Muscle layer of colon (tissue), 2 donors: ENCODE measurements at regions not wholly inside any gene's neighbourhood (a gene's known extent, or its start where the extent isn't known, plus 50 kb on each side); places are given as distances from the start of the nearest gene placed in this dataset.

Experiments
- H3K27ac ChIP-seq: one replicate; pipeline ENCODE4 v1.7.0; 2013; ENCODE audit warnings: low read depth, mild to moderate bottlenecking, low read length, moderate library complexity
- H3K27me3 ChIP-seq, 2 donors: one replicate each; pipeline ENCODE4 v1.7.0; 2013; ENCODE audit warnings: low read length in 2 of 2, mild to moderate bottlenecking in 2 of 2; ENCODE audit not compliant: insufficient read depth in 2 of 2, control insufficient read depth in 1 of 2
- H3K36me3 ChIP-seq: one replicate; pipeline ENCODE4 v1.7.0; 2013; ENCODE audit warnings: mild to moderate bottlenecking, low read length; ENCODE audit not compliant: insufficient read depth
- H3K4me1 ChIP-seq: one replicate; pipeline ENCODE4 v1.7.0; 2013; ENCODE audit warnings: mild to moderate bottlenecking, low read length; ENCODE audit not compliant: insufficient read depth
- H3K4me3 ChIP-seq, 2 donors: one replicate each; pipeline ENCODE4 v1.7.0; 2013; ENCODE audit warnings: low read length in 2 of 2, low read depth in 1 of 2, mild to moderate bottlenecking in 1 of 2, moderate library complexity in 1 of 2
- H3K9ac ChIP-seq: one replicate; pipeline ENCODE4 v1.7.0; 2013; ENCODE audit warnings: low read length
- H3K9me3 ChIP-seq: one replicate; pipeline ENCODE4 v1.7.0; 2013; ENCODE audit warnings: mild to moderate bottlenecking, low read length
- donor health status: abdominal sarcoma.
- donor health status: Adenocarcinoma of cecum.

DNA sequence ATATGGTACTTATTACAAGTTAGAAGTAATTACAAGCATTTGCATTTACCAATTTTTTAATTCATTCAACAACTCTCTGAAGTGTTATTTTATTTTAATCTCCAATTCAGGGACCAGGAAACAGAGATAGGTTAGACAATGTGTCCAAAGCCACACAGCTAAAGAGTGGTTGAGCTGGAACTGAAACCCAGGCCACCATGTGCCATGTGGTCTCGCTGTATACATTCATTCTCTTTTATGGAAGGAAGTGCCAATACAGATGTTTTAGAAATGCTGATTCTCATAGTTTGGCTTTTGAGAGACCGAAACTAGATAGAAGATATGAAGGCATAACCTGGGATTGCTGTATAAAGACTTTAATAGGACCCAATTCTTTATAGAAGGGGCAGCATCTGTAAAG, 684.6 kb upstream of the ID2 start:
- no peaks in the 10 kb centered on the region for H3K9me3 ChIP-seq
- peaks cover 15% of the 10 kb centered on the region for H3K4me1 ChIP-seq
- H3K4me3 ChIP-seq, result no peak overlapping the region
- no peaks in the 10 kb centered on the region for H3K27me3 ChIP-seq
- H3K9ac ChIP-seq, result no peak overlapping the region
- no peaks in the 10 kb centered on the region for H3K36me3 ChIP-seq
- no peak overlapping the region for H3K27ac ChIP-seq

DNA sequence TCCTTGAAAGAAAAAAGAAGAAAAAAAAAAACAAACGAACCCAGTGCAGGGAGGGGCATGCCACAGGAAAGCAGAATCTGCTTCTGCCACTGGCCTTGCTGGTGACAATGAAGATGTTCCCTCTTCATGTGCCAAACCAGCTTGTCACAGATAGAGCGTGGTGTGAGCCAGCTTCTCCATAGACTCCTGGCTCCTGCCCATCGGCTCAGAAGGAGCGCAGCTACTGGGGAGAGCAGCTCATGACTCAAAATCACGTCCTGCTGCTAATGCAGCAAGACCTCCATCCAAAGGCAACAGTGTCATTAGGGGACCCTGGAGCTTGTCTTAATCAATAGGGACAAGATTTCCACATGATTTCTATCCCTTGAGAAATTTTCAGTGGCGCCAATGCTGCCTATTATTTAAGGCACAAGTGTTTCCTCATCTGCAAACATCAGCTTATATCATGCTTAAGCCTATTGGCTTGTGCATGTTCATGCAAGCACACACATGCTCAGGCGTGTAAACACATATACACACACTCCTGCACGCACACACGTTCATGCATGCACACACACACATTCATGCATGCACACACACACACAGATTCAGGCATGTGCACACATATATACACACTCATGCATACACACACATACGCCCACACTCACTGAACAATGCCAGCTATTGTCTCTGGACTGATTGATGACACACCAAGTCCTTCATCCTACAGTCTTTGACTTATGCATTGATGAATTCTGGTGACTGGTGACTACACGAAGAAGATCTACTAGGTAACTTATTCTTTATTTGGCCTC, 682.0 kb upstream of the ID2 start:
- Histone ChIP-seq H3K27me3 (no peaks in the 10 kb centered on the region), H3K4me1 (peaks cover 19% of the 10 kb centered on the region), H3K9me3 (no peaks in the 10 kb centered on the region), H3K27ac (no peak overlapping the region), H3K36me3 (no peaks in the 10 kb centered on the region), H3K4me3 (no peak overlapping the region), H3K9ac (no peak overlapping the region)

GRCh38 chr2:8000870-8001269, 681.0 kb upstream of the ID2 start:
- peaks cover 19% of the 10 kb centered on the region for H3K4me1 ChIP-seq
- H3K36me3 ChIP-seq, result no peaks in the 10 kb centered on the region
- H3K9me3 ChIP-seq, result no peaks in the 10 kb centered on the region
- no peak overlapping the region for H3K27ac ChIP-seq
- no peaks in the 10 kb centered on the region for H3K27me3 ChIP-seq
- H3K9ac ChIP-seq, result no peak overlapping the region
- H3K4me3 ChIP-seq, result no peak overlapping the region

GRCh38 chr2:8002765-8003393, 679.0 kb upstream of the ID2 start:
- no peak overlapping the region for H3K9ac ChIP-seq
- H3K27ac ChIP-seq, result no peak overlapping the region
- H3K27me3 ChIP-seq, result no peaks in the 10 kb centered on the region
- peaks cover 19% of the 10 kb centered on the region for H3K4me1 ChIP-seq
- no peaks in the 10 kb centered on the region for H3K36me3 ChIP-seq
- no peak overlapping the region for H3K4me3 ChIP-seq
- no peaks in the 10 kb centered on the region for H3K9me3 ChIP-seq

GRCh38 chr2:8003462-8004075, 678.3 kb upstream of the ID2 start:
- H3K27me3 ChIP-seq, result no peaks in the 10 kb centered on the region
- H3K27ac ChIP-seq, result peak overlapping the region; percentile 52
- no peaks in the 10 kb centered on the region for H3K9me3 ChIP-seq
- no peaks in the 10 kb centered on the region for H3K36me3 ChIP-seq
- peak overlapping the region in 1 of 2 donors; percentile 26 for H3K4me3 ChIP-seq
- H3K9ac ChIP-seq, result no peak overlapping the region
- peaks cover 19% of the 10 kb centered on the region for H3K4me1 ChIP-seq

DNA sequence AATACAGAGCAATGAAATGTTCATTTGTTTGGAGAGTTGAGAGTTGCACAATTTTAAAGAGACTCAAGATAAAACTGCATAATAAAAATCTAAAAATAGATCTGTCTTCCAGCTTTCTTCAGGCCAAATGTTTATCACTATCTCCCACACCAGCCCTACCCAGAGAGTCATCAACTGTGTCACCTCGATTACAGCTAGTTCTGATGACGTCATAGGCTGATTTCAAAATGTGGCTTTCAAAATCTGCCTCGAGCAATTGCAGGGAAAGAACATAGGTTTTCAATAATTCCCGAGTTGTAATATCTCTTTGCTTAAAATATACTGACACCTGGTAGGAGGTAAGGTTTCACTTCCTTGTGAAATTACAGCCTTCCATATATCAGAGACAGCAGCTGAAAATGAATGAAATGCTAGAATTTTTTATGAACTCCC, 677.6 kb upstream of the ID2 start:
- Histone ChIP-seq H3K9me3 (no peaks in the 10 kb centered on the region), H3K4me1 (peaks cover 19% of the 10 kb centered on the region), H3K4me3 (no peak overlapping the region), H3K36me3 (no peaks in the 10 kb centered on the region), H3K9ac (no peak overlapping the region), H3K27ac (peak overlapping the region; percentile 52), H3K27me3 (no peaks in the 10 kb centered on the region)

DNA sequence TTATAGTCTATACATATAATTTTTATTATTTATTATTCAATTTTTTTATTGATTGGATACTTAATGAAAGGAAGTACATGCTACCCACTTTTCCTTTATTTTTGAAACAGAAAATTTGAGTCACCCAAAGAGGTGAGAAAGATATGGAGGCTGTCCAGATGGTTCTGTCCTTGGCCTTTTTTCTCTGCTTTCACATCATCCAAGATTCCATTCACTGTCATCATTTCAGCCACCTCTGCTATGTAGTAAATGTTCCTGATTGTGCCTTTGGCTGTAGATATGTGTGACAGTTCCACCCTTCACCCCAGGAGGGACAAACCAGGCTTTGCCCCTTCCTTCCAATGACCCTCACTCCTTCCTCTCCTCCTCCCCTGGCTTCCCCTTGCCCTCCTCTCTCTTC, 675.7 kb upstream of the ID2 start:
- H3K9ac ChIP-seq, result no peak overlapping the region
- peaks cover 19% of the 10 kb centered on the region for H3K4me1 ChIP-seq
- no peak overlapping the region for H3K4me3 ChIP-seq
- no peaks in the 10 kb centered on the region for H3K9me3 ChIP-seq
- no peaks in the 10 kb centered on the region for H3K27me3 ChIP-seq
- no peaks in the 10 kb centered on the region for H3K36me3 ChIP-seq
- H3K27ac ChIP-seq, result no peak overlapping the region

DNA sequence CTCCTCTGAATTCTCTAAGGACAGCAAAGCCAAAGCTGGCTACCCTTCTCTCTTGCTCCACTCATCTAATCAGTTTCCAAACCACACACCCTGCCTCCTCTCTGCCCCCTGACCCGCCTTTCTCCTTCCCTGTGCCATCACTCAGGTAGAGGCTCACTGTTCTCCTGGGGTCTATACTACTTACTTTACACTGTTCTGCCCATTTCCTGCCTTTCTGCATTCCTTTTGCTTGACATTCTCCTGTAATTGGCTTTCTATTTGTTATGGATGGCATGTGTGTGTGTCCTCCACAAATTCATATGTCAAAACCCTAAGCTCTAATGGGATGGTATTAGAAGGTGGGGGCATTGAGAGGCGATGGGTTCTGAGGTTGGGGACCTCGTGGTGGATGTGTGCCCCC, 675.2 kb upstream of the ID2 start:
- H3K27ac ChIP-seq, result no peak overlapping the region
- H3K9me3 ChIP-seq, result no peaks in the 10 kb centered on the region
- H3K36me3 ChIP-seq, result no peaks in the 10 kb centered on the region
- peaks cover 19% of the 10 kb centered on the region for H3K4me1 ChIP-seq
- no peak overlapping the region for H3K9ac ChIP-seq
- H3K27me3 ChIP-seq, result no peaks in the 10 kb centered on the region
- H3K4me3 ChIP-seq, result no peak overlapping the region

GRCh38 chr2:8009010-8009597, 672.8 kb upstream of the ID2 start:
- H3K27ac ChIP-seq, result no peak overlapping the region
- H3K9ac ChIP-seq, result no peak overlapping the region
- H3K36me3 ChIP-seq, result no peaks in the 10 kb centered on the region
- H3K4me3 ChIP-seq, result no peak overlapping the region
- no peaks in the 10 kb centered on the region for H3K27me3 ChIP-seq
- no peaks in the 10 kb centered on the region for H3K9me3 ChIP-seq
- peaks cover 7% of the 10 kb centered on the region for H3K4me1 ChIP-seq

GRCh38 chr2:8015848-8016600, 665.8 kb upstream of the ID2 start:
- Histone ChIP-seq H3K27me3 (no peaks in the 10 kb centered on the region), H3K9ac (no peak overlapping the region), H3K4me3 (no peak overlapping the region), H3K4me1 (no peaks in the 10 kb centered on the region), H3K27ac (no peak overlapping the region), H3K9me3 (no peaks in the 10 kb centered on the region), H3K36me3 (no peaks in the 10 kb centered on the region)

DNA sequence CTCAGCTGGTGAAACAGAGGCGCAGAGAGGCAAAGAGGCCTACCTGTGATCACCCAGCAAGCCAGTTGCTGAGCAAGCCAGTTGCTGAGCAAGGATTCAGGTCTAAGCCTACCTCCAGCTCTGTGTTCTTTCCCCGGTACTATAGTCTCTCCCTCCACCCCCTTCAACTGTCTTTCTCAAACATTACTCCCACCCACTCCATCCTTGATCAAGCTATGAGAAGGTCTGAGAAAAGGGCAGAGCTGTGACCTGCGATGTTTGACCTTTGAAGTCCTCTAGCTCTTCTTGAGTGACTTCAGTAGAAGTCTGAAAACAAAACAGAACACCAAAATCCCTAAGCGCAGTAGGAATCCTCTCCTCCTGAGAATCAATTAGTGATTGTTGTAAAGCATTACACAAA, 665.2 kb upstream of the ID2 start:
- H3K27ac ChIP-seq, result no peak overlapping the region
- H3K4me3 ChIP-seq, result no peak overlapping the region
- H3K27me3 ChIP-seq, result no peaks in the 10 kb centered on the region
- no peak overlapping the region for H3K9ac ChIP-seq
- H3K9me3 ChIP-seq, result no peaks in the 10 kb centered on the region
- H3K4me1 ChIP-seq, result no peaks in the 10 kb centered on the region
- H3K36me3 ChIP-seq, result no peaks in the 10 kb centered on the region
